T-helper 2 cell (primary cell): ENCODE measurements at regions not wholly inside any gene's neighbourhood (a gene's known extent, or its start where the extent isn't known, plus 50 kb on each side); places are given as distances from the start of the nearest gene placed in this dataset.
"Not testable (repeated sequence)": the region's sequence is repeated elsewhere in the genome, so short reads cannot be mapped to it uniquely, and the experiment has no call there.

ENCODE experiments used
- DNase-seq, 5 experiments: peaks; one replicate each; pipeline versions ENCODE4 v3.0.0 to v3.0.0-alpha.2; 2012 to 2022

DNA sequence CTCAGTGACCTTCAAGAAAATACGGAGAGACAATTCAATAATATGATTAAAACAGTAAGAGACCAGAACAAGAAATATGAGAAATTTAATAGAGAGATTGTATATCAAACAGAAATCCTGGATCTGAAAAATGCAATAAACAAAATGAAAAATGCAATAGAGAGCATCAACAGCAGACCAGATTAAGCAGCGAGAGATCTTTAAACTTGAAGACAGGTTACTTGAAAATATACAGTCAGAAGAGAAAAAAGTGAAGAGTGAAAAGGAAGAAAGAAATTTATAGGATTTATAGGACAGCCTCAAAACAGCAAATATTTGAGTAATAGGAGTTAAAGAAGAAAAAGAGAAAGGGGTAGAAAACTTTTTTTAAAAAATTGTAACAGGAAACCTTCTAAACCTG, 813.9 kb upstream of the GRM7 start:
- no peak for DNase-seq

DNA sequence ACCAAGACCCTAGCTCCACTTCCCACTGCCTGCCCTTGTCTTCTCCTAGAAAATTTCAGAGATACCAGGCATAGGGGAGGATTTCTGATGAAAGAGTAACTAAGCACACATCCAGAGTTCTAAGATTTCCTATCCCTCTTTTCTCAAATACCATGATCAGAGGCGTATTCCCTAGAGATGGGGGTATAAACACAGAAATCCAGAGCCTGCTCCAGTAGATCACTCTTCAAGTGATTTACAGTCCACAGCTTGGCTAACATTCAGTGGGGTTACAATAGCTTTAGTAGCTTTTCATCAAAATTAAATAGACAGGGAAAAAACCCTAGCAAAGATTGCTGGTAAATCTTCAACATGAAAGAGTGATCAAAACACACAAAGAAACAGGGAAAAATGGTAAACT, 800.7 kb upstream of the GRM7 start:
- DNase-seq: no peak

DNA sequence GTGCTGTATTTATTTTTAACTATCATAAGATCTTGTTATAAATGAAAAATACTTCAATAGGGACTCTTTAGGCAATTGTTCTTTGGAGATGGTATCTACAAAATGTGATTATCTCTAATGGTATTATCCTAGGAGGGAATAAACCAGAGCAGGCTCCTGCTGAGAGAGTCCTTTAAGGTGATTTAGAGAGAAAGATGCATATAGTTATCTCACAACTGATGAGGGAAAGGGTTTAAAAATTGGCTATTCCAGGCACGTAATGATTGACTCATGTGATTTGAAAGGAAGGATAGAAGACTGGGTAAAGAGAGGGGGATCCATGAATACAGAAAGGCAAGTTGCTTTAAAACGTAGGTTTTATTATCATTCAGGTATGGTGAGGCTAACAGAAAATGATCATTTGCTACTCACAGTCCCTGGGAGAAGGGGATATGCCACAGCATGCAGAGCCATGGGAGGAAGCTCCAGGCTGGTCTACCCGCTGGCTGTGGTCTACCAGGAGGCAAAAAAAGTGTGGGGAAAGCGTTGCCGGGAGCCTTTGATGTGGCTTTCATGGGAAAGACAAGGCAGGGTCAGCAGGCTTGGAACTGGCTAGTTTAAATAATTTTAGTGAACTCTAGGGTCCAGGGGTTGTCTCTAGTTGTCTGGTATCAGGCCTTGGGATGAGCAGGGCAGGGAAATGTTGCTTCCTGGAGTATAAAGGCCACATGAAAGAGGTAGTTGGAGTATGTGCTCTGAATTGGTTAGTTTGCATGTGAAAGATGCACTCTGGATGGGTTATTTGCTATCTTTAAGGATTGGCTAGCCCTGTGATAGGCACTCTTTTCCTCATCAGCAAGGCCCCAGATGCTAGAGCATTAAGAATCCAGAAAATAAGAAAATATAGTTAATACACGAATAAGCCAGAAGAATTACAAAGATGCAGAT, 798.4 kb upstream of the GRM7 start:
- DNase-seq: no peak

DNA sequence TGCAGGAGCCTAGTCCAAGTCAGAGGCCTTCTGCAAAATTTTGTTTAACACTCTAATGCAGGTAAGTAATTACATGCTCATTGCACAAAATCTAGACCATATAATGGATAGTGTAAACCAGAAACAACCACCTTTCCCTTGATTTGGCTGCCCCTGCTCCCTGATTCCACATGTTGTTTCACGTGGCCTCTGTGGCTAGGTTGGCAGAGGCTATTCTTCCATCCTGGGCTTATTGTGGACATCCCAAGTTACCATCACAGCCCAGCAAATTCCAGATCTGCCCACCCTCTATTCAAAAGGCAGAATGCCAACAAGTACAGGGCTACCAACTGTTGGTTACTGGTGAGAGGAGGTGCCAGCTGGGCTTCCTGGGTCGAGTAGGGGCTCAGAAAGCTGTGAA, 794.5 kb upstream of the GRM7 start:
- no peak for DNase-seq

DNA sequence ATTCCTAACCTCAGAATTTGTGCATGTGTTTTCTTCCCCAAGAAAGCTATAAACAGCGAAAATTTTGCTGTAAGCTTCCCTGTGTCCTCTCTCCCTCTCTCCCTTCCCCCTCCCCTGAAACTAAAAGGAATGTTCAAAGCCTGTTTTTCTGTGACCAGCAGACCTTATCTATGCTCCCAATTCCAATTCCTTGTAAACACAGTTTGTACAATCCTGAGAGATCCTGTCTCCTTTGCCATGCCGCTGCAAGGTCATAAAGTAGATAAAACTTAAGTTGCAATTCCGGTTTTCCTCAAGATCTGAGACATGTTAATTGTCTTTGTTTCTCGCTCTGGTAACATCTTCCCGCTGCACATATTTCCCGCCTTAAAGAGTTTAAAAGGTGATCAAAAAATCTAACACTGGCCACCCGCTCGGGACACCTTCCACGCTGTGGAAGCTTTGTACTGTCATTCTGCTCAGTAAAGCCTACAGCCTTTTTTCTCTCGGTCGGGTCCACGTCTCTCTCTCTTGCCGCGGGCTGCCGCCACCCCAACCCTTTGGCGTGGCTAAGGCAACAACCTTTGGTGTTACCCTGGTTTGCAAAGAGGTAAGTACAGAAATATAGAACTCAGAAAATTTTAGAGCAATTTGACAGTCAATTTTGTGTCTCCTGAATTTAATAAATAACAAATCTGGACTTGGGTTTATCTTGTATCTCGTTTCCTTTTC, 793.9 kb upstream of the GRM7 start:
- not testable (repeated sequence) for DNase-seq

DNA sequence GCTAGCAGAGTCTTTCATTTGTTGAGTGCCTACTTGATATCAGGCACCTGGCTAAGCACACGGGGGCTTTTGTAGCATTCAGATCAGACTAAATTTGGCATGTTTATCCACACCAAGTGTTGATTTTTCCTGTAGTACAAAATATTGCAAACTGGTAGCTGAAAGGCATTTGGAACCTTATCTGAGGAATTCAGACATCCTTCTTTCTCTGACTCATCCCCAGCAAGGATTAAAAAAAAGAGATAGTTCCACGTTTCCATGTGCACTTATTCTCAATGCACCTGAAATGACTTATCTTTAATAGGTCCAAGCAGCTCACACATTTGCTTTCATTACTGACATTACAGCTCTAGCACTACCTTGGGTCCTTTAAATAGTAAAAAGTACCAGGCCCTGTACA, 786.0 kb upstream of the GRM7 start:
- DNase-seq: no peak

DNA sequence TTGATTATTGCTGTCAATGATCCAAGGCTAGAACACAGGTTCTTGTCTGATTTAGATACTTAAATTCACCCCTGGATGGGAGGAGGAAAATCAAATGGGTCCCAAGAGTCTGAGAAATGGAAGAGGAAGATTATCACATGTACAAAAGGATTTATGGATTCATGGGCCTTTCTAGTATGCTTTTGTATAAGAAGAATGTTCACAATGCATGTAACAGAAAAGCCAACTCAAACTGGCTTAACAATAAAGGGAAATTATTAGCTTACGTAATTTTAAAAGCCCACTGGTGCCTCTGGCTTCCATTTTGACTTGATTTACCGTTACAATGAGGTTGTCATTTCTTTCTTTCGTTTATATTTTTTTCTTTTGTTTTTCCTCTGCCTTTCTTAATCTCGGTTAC, 782.5 kb upstream of the GRM7 start:
- DNase-seq: no peak

DNA sequence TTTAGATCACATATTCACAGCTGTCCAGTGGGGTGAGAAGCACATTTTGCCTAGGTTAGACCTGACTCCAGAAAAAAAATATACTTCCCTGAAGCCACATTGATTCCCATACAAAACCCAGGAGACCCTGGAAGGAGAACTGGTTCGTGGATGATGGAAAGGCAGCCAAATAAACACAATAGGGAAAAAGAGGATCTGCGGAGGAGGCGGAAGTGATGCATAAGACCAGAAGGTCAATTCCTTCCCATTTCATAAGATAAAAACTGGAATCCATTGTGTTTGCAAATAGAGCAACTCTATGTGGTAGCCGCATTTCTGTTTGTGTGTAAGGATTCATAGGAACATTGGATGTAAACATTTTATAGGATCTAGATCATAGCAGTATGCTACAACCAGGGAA, 781.9 kb upstream of the GRM7 start:
- DNase-seq: no peak

DNA sequence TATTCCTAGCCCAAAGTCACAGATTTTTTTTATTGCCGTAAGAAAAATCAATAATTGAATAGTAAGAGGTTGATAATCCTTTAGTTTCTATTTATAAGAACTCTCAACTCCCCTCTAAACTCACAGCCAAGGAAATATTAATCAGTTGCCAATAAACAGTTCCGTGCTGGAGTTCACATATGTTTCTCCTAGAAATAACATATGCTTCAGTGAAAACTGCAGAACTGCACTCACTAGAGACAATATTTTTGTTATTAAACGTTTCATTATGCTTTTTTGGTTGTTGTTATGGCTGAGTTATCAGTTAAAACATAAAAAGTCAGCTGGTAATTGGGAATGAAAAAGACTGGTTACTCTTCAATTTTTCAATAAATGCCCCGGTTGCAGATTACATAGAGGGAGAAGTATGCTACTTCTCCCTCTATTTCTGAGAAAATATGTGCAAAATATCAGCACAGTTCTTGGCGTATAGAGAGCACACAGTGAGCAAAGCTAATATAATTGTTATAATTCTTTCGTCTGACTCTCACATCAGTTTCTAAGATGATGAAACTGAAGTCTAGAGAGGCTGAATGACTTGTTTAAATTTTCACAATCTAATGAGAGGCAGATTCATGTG, 781.2 kb upstream of the GRM7 start:
- DNase-seq: no peak

DNA sequence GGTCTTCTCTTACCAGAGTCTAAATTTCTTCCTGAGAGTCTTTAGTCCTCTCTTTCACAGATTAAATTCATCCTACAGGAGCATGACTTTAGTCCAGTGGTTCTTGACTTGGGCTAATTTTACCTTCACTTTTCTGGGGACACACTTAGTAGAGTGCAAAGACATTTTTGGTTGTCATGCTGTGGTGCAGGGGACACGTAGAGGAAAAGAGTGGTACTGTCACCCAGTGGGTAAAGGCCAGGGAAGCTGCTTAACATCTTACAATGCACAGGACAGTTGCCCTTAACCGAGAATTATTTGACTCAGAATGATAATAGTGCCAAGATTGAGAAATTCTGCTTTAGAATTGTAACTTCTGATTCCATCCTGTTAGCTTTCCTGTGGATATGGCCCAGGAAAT, 772.5 kb upstream of the GRM7 start:
- no peak for DNase-seq

DNA sequence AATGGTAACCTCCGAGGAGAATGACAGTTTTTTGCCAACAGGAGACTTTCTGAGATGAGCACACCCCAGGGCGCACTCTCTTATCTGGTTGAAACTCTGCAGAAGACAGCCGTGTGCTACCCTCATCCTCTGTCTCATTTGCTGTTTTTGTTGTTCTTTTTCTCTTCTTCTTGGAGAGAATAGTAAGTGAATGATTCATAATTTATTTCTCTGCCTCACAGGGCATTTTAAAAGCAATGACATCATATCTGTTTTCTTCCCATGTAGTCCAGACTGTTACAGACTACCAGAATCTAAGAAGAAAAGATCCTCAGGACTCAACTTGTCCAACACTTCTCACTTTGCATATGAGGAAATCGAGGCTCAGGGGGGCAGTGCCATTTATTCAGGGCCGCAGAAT, 771.1 kb upstream of the GRM7 start:
- no peak for DNase-seq

DNA sequence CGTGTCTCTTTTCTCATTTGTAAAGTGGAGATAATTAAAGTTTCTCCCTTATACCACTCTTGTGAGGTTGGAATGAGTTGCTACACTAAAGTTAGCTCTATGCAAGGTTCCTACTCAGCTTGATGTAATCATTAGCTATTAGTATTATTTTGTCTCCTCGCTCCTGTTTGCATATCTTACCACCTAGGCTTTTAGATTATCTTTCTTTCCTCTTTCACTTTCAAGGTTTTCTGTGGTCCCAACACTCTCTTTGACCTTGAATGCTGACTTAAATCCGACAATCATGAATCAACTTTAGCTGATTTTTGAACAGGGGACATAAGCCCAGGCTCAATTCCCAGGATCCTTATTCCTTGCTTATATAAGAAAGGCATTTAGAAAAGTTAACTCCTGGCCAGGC, 769.7 kb upstream of the GRM7 start:
- no peak for DNase-seq

DNA sequence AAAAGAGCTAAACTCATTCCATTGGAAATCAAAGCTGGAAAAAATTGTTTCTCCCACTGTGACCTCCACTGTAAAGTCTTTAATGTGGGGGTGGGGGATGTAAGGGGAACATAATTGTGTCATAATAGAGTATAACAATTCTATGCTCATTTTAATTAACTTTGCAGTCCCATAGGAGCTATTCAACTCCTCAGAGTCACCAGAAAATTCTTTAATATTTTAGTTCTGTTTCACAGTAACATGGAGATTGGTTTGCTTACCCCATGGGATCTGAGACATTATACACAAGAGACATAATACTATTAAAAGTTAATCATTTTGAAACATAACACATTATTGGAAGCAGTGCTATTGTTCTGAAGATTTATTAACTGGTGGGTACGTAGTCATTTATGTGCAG, 765.9 kb upstream of the GRM7 start:
- DNase-seq: no peak

DNA sequence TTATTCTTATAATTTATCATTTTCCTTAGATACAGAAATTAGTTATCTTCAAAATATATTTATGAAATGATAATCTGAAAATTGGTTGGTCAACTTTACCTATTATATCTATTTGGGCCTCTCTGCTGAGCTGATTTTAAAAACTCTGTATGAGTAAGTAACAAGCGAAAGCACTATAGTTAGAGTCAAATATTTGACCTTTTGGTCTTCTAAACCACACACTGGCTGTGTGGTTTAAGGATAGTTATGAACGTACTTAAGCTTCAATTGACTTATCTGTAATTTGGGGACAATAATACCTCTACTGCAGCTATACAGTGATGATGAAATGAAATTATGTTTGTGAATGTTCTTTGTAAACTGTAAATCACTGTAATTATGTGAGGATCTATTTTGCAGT, 763.9 kb upstream of the GRM7 start:
- no peak for DNase-seq

DNA sequence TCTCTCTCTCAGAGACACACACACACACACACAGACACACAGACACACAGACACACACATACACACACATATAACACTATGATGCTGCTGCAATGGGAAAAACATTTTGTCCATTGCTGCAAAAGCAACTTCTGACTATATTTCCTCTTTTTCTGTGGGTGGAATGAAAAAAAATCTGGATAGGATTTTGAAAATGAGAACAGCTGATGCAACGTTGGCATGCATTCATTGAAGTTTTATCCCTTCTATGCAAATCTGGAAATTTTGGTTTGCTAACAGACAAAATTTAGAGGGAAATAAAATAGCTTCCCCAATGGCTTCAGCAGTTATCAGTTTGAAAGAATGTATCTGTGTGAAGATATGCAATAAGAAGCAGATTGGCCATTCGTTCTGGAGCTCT, 763.4 kb upstream of the GRM7 start:
- no peak for DNase-seq

DNA sequence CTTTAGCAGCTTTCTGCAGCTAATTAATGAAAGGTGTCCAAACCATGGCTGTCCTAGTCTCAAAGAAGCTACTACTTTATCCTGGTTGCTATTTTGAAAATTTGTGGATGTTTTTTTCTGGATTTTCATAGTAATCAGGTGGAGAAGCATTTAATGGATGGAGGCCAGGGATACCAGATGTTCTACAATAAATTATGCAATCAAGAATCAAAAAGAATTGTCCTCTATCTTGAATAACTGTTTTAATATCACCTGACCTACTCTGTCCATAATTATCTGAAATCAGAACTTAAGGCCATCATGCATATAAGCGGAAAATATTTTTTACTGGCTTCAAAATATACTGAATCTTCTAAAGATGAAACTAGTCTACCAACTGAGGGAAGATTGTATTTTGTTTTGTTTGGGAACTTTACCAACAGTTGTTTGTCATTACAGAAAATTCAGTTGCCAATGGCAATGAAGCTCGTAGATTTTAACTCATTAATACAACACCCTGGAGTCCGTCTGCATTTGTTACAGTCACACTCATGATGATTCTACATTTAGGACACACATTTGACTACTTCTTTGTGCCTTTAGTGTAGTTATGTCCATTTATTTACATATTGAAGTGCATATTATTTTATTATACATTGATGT, 762.3 kb upstream of the GRM7 start:
- DNase-seq: no peak

DNA sequence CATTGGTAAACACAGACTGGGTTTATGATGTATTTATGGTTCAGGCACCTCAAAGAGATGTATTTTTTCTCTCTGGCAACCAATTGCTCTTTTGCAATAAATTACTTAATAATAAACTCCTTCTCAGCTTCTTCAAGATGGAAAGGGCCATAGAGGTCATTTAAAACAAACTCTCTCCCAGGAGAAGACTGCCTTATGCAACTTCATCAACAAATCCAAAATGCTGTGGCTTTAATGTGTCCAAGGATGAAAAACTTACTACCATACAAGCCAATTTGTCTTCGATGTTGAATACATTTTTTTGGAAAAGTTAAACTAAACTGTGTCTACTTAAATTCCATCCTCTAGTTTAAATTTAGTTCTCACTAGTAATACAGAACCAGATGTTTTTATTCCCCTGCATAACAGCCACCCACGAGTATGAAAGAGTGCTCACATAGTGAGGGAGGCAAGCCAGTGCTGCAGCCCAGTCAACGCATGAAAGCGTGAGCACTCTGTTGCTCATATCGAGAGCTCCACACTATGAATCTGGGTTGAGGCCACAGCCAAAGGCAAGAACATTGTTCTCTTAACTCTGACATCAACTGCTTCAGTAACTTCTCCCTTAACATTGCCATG, 761.3 kb upstream of the GRM7 start:
- no peak for DNase-seq

DNA sequence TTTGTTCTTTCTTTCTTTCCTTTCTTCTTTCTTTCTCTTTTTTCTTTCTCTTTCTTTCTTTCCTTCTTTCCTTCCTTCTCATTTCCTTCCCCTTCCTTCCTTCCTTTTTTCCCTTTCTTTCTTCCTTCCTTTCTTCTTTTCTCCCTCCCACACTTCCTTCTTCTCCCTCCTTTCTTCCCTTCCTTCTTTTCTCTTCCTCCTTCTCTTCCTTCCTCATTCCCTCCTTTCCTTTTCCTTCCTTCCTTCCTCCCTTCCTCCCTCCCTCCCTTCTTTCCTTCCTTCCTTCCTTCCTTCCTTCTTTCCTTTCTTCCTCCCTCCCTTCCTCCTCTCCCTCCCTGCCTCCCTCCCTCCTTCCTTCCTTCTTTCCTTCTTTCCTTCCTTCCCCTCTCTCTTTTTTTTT, 755.7 kb upstream of the GRM7 start:
- no peak for DNase-seq

DNA sequence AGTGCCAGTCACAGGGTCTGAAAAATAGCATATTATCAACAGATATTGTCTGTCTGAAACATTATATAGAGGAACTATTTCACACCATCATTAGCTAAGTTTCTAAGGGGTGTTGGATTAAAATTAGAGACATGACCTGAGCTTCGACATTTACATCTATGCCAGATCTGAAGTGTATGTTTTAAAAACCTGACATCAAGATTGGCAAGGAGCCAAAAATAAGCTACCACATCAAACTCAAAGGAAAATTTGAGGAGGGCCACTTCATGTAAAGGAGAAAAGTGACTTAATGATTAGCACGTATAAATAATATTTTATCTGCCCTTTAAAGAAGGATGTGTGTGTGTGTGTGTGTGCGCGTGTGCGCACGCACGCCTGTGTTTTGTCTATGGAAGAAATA, 752.0 kb upstream of the GRM7 start:
- no peak for DNase-seq

DNA sequence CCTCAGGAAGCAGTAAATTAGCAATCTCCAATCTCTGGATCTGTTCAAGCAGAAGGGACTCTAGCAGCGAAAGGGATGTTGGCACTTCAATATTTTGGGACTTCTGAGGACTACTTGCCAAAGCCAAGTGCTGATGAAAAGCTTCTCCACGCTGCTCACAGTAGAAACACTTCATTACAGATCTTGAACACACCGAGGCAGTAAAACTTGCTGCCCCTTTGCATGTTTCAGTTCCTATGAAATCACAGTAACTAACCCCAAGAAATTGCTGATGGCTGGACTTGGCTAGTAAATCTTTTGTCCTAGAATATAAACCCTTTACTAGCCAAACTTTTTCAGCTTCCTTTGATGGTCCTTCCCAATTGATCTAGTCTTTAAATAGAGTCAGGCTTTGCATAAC, 750.5 kb upstream of the GRM7 start:
- no peak for DNase-seq

DNA sequence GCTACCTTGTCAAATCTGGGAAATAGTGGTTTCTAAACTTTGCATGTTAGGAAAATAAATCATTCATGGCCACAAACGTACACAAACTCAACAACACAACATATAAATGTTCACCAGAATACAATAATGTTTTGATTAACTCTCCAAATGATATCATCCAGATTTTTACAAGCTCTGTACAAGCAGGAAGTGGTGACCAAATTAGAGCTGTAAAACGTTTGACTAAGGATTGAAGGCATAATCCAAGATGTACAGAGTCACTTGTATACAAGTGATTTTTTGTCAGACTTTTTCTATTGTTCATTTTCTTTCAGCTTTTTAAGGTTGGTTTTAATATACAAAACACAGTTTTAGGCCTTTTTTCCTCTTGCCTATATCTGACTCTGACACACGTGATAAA, 748.4 kb upstream of the GRM7 start:
- no peak for DNase-seq

DNA sequence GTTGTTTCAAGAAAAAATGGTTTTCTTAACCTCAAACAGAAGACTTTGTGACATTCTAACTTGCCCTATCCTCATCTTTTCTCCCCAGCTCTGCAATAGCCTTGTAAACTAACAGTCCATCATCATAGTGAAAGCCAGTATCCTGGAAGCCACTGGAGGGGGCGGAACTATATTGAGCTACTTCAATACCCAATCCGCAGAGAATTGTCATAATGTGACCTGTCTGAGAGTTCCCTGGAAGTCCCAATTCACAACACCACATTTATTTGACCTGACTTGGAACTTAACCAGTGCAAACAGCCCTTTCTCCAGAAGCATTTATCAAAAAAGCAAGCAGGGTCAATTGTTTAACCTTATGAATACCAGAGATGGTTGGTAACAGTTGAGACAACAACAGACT, 747.6 kb upstream of the GRM7 start:
- no peak for DNase-seq

DNA sequence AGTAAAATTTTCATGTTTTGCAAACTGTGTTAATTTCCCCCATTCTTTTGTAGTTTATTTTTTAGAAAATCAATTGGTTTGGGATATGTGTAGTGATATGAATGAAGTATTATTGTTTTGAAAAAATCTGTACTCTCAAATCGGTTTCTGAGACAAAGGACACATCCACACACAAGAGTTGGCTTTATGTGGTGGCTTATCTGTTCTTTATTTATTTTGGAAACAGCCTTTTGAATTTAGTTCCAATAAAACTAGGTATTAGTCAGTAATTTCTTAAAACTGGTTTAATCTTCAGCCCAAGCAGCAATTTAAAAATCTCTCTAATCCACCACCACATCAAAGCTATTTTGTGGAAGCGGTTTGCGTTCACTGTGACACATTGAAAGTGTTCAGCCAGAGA, 741.5 kb upstream of the GRM7 start:
- DNase-seq: no peak
